ENCODE measurements at regions not wholly inside any gene's neighbourhood (a gene's known extent, or its start where the extent isn't known, plus 50 kb on each side); places are given as distances from the start of the nearest gene placed in this dataset.
"Not testable (repeated sequence)": the region's sequence is repeated elsewhere in the genome, so short reads cannot be mapped to it uniquely, and the experiment has no call there.

- no peaks in the 10 kb centered on the region for H3K36me3 ChIP-seq
- H3K27me3 ChIP-seq: no peaks in the 10 kb centered on the region
- H3K4me3 ChIP-seq: peak overlapping the region; percentile 12 to 47 (median 43)
- no peak for TF ChIP-seq POLR2A (IDR thresholded peaks at IDR 0.05)
- TF ChIP-seq, protein P1, sequence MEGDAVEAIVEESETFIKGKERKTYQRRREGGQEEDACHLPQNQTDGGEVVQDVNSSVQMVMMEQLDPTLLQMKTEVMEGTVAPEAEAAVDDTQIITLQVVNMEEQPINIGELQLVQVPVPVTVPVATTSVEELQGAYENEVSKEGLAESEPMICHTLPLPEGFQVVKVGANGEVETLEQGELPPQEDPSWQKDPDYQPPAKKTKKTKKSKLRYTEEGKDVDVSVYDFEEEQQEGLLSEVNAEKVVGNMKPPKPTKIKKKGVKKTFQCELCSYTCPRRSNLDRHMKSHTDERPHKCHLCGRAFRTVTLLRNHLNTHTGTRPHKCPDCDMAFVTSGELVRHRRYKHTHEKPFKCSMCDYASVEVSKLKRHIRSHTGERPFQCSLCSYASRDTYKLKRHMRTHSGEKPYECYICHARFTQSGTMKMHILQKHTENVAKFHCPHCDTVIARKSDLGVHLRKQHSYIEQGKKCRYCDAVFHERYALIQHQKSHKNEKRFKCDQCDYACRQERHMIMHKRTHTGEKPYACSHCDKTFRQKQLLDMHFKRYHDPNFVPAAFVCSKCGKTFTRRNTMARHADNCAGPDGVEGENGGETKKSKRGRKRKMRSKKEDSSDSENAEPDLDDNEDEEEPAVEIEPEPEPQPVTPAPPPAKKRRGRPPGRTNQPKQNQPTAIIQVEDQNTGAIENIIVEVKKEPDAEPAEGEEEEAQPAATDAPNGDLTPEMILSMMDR (IDR thresholded peaks at IDR 0.05): no peak
- DNase-seq (no peak), ATAC-seq (peak; percentile 75 to 88 (median 80))
- intact Hi-C loops (cut with DNase I): no loop called here
- 49% methylated on average over 13 of the region's 16 CpGs for WGBS (ENCODE audit: insufficient coverage, low coverage, low lambda C conversion rate, missing lambda C conversion rate)
- no peaks in the 10 kb centered on the region for H3K4me1 ChIP-seq
- no peaks in the 10 kb centered on the region for H3K9me3 ChIP-seq
- peak overlapping the region in 2 of 3 donors; percentile 11 to 67 for H3K27ac ChIP-seq
These were observed 64.4 kb upstream of the TMEM170B start for GRCh38 chr6:11473008-11473740.

GRCh38 chr6:11471261-11471660 lies 66.3 kb upstream of the TMEM170B start:
- Histone ChIP-seq H3K4me3 (no peak overlapping the region), H3K27ac (no peak overlapping the region), H3K36me3 (no peaks in the 10 kb centered on the region), H3K4me1 (no peaks in the 10 kb centered on the region), H3K27me3 (no peaks in the 10 kb centered on the region), H3K9me3 (no peaks in the 10 kb centered on the region)
- DNase-seq (no peak), ATAC-seq (no peak)
- intact Hi-C loops (cut with DNase I): no loop called here
- WGBS (ENCODE audit: insufficient coverage, low coverage, low lambda C conversion rate, missing lambda C conversion rate): 73% methylated on average over 4 of the region's 4 CpGs
- no peak for TF ChIP-seq POLR2A (IDR thresholded peaks at IDR 0.05)
- TF ChIP-seq, protein P1 (IDR thresholded peaks at IDR 0.05): no peak

DNA sequence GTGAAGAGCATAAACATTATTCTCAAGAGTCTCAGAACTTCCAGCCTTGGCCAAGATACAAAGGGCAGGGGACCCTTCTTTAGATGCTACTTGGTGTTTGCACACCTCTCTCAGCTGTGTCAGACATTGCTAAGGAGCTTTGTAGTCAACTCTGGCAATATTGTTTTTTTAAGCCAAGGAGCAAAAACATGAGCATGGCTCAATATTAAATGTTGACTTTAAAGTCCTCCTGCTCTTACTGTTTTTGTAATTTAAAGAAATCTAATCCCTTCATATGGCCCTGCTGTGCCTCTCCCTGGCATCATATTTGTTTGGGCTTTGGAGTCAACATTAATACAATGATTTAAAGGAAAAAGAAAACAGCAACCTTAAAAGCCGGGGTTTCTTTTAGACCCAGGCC lies 67.9 kb upstream of the TMEM170B start:
- DNase-seq (no peak), ATAC-seq (no peak)
- no peak for TF ChIP-seq POLR2A (IDR thresholded peaks at IDR 0.05)
- TF ChIP-seq, protein P1 (IDR thresholded peaks at IDR 0.05): no peak
- no peaks in the 10 kb centered on the region for H3K9me3 ChIP-seq
- no peaks in the 10 kb centered on the region for H3K4me1 ChIP-seq
- no peak overlapping the region for H3K4me3 ChIP-seq
- no peaks in the 10 kb centered on the region for H3K27me3 ChIP-seq
- H3K36me3 ChIP-seq: no peaks in the 10 kb centered on the region
- intact Hi-C loops (cut with DNase I): no loop called here
- 90% methylated on average over 1 of the region's 1 CpG for WGBS (ENCODE audit: insufficient coverage, low coverage, low lambda C conversion rate, missing lambda C conversion rate)
- no peak overlapping the region for H3K27ac ChIP-seq

- 100% methylated on average over 4 of the region's 4 CpGs for WGBS (ENCODE audit: insufficient coverage, low coverage, low lambda C conversion rate, missing lambda C conversion rate)
These were observed 69.3 kb upstream of the TMEM170B start for GRCh38 chr6:11468271-11468670.

DNA sequence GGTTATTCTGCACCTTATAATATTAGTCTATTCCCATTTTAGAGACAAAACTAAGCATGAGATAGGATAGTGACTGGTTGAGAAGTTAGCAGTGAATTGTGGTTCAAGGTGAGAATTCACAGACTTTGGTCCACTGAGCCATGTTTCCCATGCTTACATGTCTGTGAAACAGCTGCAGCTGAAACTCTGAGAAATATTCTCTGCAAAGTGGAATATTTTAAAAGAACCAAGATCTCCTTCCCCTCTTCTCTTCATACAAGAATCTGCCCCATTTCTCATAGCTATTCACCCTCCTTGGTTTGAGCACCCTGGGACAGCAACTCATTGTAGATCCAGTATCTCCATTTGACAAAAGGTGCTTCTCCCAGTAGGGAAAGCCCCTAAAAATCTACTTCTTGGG lies 70.2 kb upstream of the TMEM170B start:
- Histone ChIP-seq H3K27ac (no peak overlapping the region), H3K4me1 (no peaks in the 10 kb centered on the region), H3K9me3 (no peaks in the 10 kb centered on the region), H3K4me3 (no peak overlapping the region), H3K27me3 (no peaks in the 10 kb centered on the region), H3K36me3 (no peaks in the 10 kb centered on the region)
- ATAC-seq (no peak), DNase-seq (no peak)
- intact Hi-C loops (cut with DNase I): no loop called here
- TF ChIP-seq, protein P1 (IDR thresholded peaks at IDR 0.05): no peak
- TF ChIP-seq POLR2A (IDR thresholded peaks at IDR 0.05): no peak

More at GRCh38 chr6:11468271-11468670, 69.3 kb upstream of the TMEM170B start:
- ATAC-seq; H3K9me3 ChIP-seq; DNase-seq; H3K27ac ChIP-seq; H3K36me3 ChIP-seq; H3K4me3 ChIP-seq; H3K27me3 ChIP-seq; H3K4me1 ChIP-seq; intact Hi-C loops (cut with DNase I): not testable (repeated sequence)
